ENCODE measurements at regions not wholly inside any gene's neighbourhood (a gene's known extent, or its start where the extent isn't known, plus 50 kb on each side); places are given as distances from the start of the nearest gene placed in this dataset.

DNA sequence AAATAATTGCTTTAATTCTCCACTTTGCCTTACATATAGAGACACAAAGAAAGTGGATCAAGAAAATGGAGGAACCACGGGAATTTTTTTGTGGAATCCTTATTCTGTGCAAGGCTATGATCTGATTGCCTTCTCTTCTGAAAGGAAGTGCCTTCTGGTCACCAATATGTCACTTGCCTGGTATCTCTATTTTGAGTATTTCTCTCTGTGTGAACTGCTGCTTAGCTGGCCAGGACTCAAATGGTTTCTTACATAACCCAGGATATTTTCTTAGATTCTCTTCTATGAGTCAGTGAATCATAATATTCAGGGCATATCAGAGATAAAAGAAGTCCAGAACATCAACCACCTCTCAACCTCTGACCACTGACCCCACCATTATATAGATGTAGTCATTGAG lies 156.1 kb downstream of the DIO2 start:
- intact Hi-C loops (cut with DNase I): loop anchor here in 2 of 3 donors (10.0 kb wide), 2 partner anchors 300 to 790 kb away; no protein-coding TSS in a partner anchor
- no peaks in the 10 kb centered on the region for H3K36me3 ChIP-seq
- no peak overlapping the region for H3K27ac ChIP-seq
- ATAC-seq (no peak), FAIRE-seq (no peak), DNase-seq (no peak)
- H3K27me3 ChIP-seq: no peaks in the 10 kb centered on the region
- no peak overlapping the region for H3K4me3 ChIP-seq
- TF ChIP-seq, protein P1, sequence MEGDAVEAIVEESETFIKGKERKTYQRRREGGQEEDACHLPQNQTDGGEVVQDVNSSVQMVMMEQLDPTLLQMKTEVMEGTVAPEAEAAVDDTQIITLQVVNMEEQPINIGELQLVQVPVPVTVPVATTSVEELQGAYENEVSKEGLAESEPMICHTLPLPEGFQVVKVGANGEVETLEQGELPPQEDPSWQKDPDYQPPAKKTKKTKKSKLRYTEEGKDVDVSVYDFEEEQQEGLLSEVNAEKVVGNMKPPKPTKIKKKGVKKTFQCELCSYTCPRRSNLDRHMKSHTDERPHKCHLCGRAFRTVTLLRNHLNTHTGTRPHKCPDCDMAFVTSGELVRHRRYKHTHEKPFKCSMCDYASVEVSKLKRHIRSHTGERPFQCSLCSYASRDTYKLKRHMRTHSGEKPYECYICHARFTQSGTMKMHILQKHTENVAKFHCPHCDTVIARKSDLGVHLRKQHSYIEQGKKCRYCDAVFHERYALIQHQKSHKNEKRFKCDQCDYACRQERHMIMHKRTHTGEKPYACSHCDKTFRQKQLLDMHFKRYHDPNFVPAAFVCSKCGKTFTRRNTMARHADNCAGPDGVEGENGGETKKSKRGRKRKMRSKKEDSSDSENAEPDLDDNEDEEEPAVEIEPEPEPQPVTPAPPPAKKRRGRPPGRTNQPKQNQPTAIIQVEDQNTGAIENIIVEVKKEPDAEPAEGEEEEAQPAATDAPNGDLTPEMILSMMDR (IDR thresholded peaks at IDR 0.05): no peak
- no peaks in the 10 kb centered on the region for H3K4me1 ChIP-seq
- WGBS, 2 donors: 31 to 59% methylated on average over 1 of the region's 1 CpG
- no peaks in the 10 kb centered on the region for H3K9me3 ChIP-seq

DNA sequence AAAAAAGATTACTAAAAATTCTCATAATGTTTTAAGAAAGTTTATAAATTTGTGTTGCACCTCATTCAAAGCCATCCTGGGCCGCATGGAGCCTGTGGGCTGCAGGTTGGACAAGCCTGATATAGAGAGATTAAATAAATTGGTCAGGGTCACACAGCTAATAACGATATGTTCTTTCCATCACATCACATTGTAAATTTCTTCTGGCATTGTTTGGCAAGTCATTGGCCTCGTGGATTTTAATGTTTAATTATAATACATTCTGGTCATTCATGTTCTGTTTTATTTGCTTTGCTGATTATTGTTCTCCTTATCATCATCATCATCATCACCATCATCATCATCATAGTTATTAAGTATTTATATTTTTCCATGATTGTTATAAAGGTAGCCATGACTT lies 157.3 kb downstream of the DIO2 start:
- no peaks in the 10 kb centered on the region for H3K36me3 ChIP-seq
- ATAC-seq (no peak), FAIRE-seq (no peak), DNase-seq (no peak)
- no peaks in the 10 kb centered on the region for H3K9me3 ChIP-seq
- TF ChIP-seq, protein P1 (IDR thresholded peaks at IDR 0.05): no peak
- H3K27ac ChIP-seq: no peak overlapping the region
- no peaks in the 10 kb centered on the region for H3K4me1 ChIP-seq
- H3K4me3 ChIP-seq: no peak overlapping the region
- intact Hi-C loops (cut with DNase I): loop anchor here in 2 of 3 donors (10.0 kb wide), 2 partner anchors 301 to 791 kb away; no protein-coding TSS in a partner anchor
- H3K27me3 ChIP-seq: no peaks in the 10 kb centered on the region
- WGBS, 2 donors: 47 to 64% methylated on average over 3 of the region's 3 CpGs

DNA sequence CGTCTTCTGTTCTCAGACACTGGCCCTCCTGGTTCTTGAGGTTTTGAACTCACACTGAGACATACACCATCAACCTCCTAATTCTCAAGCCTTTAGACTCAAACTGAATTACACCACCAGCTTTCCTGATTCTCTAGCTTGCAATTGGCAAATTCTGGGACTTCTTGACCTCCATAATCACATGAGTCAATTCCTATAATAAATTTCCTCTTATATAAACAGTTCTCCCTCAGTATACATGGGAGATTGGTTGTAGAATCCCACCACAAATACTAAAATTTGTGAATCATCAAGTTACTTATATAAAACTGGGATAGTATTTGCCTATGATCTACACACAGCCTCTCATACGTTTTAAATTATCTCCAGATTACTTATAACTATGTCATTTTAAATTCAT lies 162.2 kb downstream of the DIO2 start:
- H3K36me3 ChIP-seq: no peaks in the 10 kb centered on the region
- intact Hi-C loops (cut with DNase I): no loop called here
- WGBS, 2 donors: 73 to 77% methylated on average over 2 of the region's 2 CpGs
- H3K27me3 ChIP-seq: no peaks in the 10 kb centered on the region
- H3K4me3 ChIP-seq: no peak overlapping the region
- ATAC-seq: no peak
- H3K27ac ChIP-seq: no peak overlapping the region
- no peak for DNase-seq
- no peak for FAIRE-seq
- no peaks in the 10 kb centered on the region for H3K9me3 ChIP-seq
- no peaks in the 10 kb centered on the region for H3K4me1 ChIP-seq
- TF ChIP-seq, protein P1 (IDR thresholded peaks at IDR 0.05): no peak

DNA sequence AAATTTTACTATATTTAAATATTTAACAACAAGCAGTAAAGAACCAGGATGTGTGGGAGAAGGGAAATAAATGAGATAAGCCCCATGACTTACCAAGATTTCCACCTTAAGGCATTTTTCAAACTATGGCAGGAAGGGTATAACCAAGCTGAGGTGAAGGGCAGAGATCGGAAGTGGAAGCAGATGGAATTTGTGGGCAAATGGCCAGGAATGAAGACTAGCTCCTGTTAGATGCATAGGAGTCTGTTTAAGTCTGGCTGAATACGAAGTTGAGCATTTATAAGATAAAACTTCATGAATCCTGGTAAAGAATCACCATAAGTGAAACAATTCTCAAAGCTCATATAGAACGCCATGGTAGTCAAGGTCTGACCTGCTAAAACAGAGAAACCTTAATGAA lies 163.5 kb downstream of the DIO2 start:
- Histone ChIP-seq H3K9me3 (no peaks in the 10 kb centered on the region), H3K27ac (no peak overlapping the region), H3K4me1 (no peaks in the 10 kb centered on the region), H3K36me3 (no peaks in the 10 kb centered on the region), H3K27me3 (no peaks in the 10 kb centered on the region), H3K4me3 (no peak overlapping the region)
- ATAC-seq (no peak), FAIRE-seq (no peak), DNase-seq (no peak)
- WGBS, 2 donors: 67 to 82% methylated on average over 3 of the region's 3 CpGs
- TF ChIP-seq, protein P1 (IDR thresholded peaks at IDR 0.05): no peak
- intact Hi-C loops (cut with DNase I): no loop called here

DNA sequence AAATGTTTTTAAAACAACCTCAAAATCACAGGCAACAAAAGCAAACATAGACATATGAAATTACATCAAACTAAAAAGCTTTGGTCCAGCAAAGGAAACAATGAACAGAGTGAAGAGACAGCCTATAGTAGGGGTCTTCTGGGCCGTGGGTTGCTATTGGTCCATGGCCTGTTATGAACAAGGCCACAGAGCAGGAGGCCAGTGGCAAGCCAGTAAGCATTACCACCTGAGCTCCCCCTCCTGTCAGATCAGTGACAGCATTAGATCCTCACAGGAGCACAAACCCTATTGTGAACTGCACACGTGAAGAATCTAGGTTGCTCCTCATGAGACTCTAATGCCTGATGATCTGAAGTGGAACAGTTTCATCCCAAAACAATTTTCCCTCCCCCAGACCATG lies 174.0 kb downstream of the DIO2 start:
- 39 to 71% methylated on average over 2 of the region's 2 CpGs for WGBS, 2 donors

More for the DNA sequence above, 174.0 kb downstream of the DIO2 start:
- intact Hi-C loops (cut with DNase I): no loop called here
- H3K9me3 ChIP-seq: no peaks in the 10 kb centered on the region
- no peak overlapping the region for H3K4me3 ChIP-seq
- no peak for ATAC-seq
- no peaks in the 10 kb centered on the region for H3K4me1 ChIP-seq
- no peaks in the 10 kb centered on the region for H3K36me3 ChIP-seq
- FAIRE-seq: no peak
- no peak for DNase-seq
- no peak overlapping the region for H3K27ac ChIP-seq
- TF ChIP-seq, protein P1 (IDR thresholded peaks at IDR 0.05): no peak
- no peaks in the 10 kb centered on the region for H3K27me3 ChIP-seq

Data from pancreas (tissue), 10 donors.